ENCODE measurements at regions not wholly inside any gene's neighbourhood (a gene's known extent, or its start where the extent isn't known, plus 50 kb on each side); places are given as distances from the start of the nearest gene placed in this dataset.
"Not testable (repeated sequence)": the region's sequence is repeated elsewhere in the genome, so short reads cannot be mapped to it uniquely, and the experiment has no call there.

DNA sequence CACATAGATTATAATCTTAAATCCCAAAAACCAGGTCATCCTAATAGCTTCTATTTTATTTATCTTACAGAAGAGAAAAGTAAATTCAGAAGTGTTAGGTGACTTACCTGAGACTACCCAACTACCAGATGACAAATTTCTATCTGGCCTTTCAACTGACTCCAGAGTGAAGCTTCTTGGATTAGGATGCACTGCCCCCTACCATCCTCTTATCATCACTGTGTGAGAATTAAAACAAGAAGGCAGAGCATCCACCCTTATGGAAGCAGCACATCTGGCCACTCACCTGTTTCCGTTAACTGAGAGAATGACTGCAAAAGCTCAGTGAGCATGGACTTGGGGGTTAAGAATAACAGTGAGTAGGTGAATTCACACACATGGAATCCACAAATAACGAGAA lies 502.6 kb upstream of the TECRL start:
- TF ChIP-seq, protein P1, sequence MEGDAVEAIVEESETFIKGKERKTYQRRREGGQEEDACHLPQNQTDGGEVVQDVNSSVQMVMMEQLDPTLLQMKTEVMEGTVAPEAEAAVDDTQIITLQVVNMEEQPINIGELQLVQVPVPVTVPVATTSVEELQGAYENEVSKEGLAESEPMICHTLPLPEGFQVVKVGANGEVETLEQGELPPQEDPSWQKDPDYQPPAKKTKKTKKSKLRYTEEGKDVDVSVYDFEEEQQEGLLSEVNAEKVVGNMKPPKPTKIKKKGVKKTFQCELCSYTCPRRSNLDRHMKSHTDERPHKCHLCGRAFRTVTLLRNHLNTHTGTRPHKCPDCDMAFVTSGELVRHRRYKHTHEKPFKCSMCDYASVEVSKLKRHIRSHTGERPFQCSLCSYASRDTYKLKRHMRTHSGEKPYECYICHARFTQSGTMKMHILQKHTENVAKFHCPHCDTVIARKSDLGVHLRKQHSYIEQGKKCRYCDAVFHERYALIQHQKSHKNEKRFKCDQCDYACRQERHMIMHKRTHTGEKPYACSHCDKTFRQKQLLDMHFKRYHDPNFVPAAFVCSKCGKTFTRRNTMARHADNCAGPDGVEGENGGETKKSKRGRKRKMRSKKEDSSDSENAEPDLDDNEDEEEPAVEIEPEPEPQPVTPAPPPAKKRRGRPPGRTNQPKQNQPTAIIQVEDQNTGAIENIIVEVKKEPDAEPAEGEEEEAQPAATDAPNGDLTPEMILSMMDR (IDR thresholded peaks at IDR 0.05; ENCODE audit: low read depth, low read length) = no peak

DNA sequence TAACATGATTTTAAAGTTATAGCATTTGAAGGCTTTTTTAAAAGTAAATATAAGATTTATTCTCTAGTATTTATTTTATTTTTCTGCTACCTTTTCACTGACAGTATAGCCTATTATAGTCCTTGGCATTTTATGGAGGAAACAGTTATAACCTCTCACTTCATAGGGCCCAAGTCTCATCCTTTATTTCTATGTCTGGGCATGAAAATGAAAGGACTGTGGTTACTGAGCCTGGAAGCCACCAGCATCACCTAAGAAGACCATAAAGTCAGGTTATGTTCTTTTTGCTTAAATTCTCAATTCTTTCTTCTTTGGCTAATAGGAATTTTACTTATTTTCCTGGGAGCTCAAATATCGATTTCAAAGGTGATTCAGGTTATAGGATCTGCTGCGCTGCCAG lies 494.7 kb upstream of the TECRL start:
- no peak for DNase-seq (ENCODE audit: extremely low read depth, low read depth)
- TF ChIP-seq, protein P1 (IDR thresholded peaks at IDR 0.05; ENCODE audit: low read depth, low read length) = no peak

More for the DNA sequence above, 502.6 kb upstream of the TECRL start:
- DNase-seq (ENCODE audit: extremely low read depth, low read depth) = no peak

DNA sequence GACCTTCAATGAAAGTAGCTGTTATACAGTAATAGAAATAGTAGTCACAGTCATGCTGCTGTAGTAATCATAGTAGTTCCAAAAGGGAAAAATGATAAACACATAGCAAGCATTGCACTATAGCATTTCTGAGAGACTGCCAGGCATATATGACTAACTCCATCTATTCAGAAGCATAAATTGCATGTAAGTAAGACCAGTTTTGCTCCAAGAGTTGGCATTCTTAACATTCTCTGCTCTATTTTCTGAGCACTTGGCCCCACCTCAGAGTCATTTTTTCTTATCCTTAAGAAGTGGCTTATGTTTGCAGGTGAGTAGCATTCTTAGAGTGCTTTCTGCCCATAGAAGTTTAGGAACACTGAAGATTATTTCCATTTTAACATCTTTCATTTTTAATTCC lies 490.3 kb upstream of the TECRL start:
- TF ChIP-seq, protein P1 (IDR thresholded peaks at IDR 0.05; ENCODE audit: low read depth, low read length) = no peak
- DNase-seq (ENCODE audit: extremely low read depth, low read depth) = no peak

DNA sequence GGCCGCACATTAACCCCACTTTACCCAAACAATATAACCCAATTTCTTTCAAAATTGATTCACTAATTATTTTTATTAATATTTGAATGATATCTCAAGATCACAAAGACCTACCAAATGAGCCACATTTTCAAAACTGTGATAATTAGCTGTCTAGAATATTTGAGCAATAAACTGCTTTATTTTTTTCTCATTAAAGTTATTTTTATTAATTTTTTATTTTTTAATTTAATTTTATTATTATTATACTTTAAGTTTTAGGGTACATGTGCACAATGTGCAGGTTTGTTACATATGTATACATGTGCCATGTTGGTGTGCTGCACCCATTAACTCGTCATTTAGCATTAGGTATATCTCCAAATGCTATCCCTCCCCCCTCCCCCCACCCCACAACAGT lies 489.8 kb upstream of the TECRL start:
- not testable (repeated sequence) for DNase-seq (ENCODE audit: extremely low read depth, low read depth)

DNA sequence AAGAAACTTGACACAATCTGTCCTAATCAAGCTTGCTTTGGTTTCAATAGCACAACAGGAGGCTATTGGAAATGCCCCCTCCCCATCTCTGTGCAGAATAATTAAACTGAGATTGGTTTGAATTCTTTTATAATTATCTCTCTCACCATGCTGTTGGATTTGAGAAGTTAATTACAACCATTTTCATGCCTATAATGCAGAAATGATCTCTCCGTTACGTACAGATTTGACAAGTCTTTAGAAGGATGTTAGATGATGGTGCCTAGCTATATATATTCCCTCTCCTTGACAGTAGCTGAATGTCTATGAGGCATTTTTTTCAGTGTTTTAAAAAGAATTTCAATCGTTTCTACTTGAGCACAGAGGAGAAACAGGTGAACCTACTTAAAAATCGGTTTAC lies 488.4 kb upstream of the TECRL start:
- no peak for DNase-seq (ENCODE audit: extremely low read depth, low read depth)

DNA sequence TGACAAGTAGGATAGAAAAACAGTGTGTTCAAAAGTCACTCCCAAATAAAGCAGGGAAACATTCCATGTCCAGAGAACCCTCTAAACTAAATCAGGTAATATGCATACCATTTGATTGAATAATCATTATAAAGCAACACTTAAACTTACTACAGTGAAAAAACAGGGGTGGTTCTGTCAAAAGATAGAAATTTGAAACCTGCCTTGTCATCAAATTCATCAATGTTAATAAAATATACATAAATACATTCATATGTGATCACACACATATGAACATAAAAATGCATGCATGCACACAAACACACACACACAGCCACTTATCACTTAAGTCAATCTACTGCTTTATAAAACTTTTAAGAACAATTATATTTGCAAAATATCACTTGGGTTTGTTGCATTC lies 485.8 kb upstream of the TECRL start:
- no peak for DNase-seq (ENCODE audit: extremely low read depth, low read depth)
- TF ChIP-seq, protein P1 (IDR thresholded peaks at IDR 0.05; ENCODE audit: low read depth, low read length) = no peak

More for the DNA sequence above, 488.4 kb upstream of the TECRL start:
- TF ChIP-seq, protein P1 (IDR thresholded peaks at IDR 0.05; ENCODE audit: low read depth, low read length) = no peak

DNA sequence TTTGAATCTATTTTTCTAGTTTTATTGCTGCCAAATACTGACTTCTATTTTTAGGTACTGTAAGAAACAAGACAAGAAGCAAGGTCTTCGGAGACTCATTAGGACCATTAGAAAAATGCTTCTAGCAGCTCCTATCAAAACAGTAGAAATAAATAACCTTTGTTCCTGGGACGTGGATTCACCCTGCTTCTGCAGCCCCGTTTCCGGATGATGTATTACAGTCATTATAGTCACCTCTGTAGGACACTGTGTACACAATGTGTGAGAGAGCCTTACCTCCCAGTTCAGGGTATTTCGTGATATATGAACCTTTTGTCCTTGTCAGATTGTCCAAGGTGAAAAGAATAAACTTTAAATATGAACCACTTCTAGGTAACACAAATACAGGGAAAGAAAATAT lies 484.0 kb upstream of the TECRL start:
- TF ChIP-seq, protein P1 (IDR thresholded peaks at IDR 0.05; ENCODE audit: low read depth, low read length) = no peak
- no peak for DNase-seq (ENCODE audit: extremely low read depth, low read depth)

DNA sequence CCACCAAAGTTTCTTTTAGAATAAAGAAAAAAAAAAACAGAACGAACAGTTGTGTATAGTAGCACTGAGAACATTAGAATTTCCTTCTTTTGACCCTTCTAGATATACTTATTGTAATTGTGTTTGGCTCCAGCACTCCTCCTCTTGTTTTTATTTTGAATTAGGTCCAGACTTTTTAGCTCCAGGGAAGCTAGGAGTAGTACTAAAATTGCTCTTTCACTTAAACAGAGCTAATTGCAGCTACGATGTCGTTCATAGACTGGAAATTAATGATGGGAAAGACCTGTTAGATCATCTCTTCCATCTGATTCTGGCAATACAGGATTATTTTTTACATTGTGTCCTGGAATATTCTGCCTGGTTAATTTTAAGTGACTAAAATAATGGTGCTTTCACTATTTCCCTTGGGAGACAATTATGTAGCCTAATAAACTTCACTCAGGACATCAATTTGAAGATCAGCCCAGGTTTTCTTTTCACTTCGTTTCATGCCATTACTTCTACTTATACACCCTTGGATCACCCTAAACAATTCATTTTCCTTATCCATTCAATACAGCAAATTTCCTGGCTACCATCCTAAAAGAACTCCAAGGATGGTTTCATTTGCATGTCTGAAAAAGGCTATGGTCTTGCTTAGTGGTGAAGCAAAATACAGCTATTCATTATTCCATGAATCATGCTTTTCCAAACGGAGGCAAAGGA lies 480.8 kb upstream of the TECRL start:
- TF ChIP-seq, protein P1 (IDR thresholded peaks at IDR 0.05; ENCODE audit: low read depth, low read length) = no peak

More for the DNA sequence above, 480.8 kb upstream of the TECRL start:
- no peak for DNase-seq (ENCODE audit: extremely low read depth, low read depth)
